NCI-H1930 (cell line): ENCODE measurements at regions not wholly inside any gene's neighbourhood (a gene's known extent, or its start where the extent isn't known, plus 50 kb on each side); places are given as distances from the start of the nearest gene placed in this dataset.

Source experiments
- DNase-seq, 2 experiments: peaks; one replicate each; lab custom pipeline; 2025; lab: John Stamatoyannopoulos, UW

- no peak for DNase-seq
Measured at GRCh38 chr4:183852910-183853547, 52.1 kb upstream of the STOX2 start.

DNA sequence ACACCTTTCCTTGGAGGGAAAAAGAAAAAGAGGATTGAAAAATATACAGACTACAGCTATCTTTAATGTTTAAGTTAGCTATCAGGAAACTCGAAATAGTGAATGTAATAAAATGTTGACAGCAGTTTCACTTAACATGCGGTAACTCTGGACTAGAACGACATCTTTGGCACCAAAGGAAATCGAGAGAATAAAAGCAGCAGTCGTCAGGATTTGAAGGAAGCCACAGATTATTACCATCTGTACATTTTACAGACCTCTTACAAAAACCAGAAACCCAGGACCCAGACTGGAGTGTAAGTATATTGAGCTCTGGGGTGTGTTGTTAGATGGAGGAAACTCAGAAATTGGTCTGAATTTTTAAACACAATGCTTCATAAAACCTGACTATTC lies 51.6 kb upstream of the STOX2 start:
- DNase-seq, result no peak
